Immature natural killer cell (primary cell): ENCODE measurements at regions not wholly inside any gene's neighbourhood (a gene's known extent, or its start where the extent isn't known, plus 50 kb on each side); places are given as distances from the start of the nearest gene placed in this dataset.

ENCODE experiments used
- DNase-seq, 3 donors: peaks; one replicate each; pipeline ENCODE4 v3.0.0; 2022; ENCODE audit warnings: mixed read lengths in 1 of 3
- H3K27ac Mint-ChIP-seq, 6 donors: one replicate each; pipeline ENCODE4 v1.8.0; 2020; ENCODE audit warnings: mixed read lengths in 6 of 6, mild to moderate bottlenecking in 5 of 6, inconsistent platforms in 4 of 6, moderate library complexity in 3 of 6
- H3K27me3 Mint-ChIP-seq, 3 donors: one replicate each; pipeline ENCODE4 v1.8.0; 2020 to 2021; ENCODE audit warnings: low read depth in 3 of 3, mild to moderate bottlenecking in 3 of 3, mixed read lengths in 3 of 3, moderate library complexity in 3 of 3, inconsistent platforms in 1 of 3
- H3K36me3 Mint-ChIP-seq, 3 donors: one replicate each; pipeline ENCODE4 v1.8.0; 2020; ENCODE audit warnings: mixed read lengths in 3 of 3, inconsistent platforms in 2 of 3, mild to moderate bottlenecking in 2 of 3
- H3K4me1 Mint-ChIP-seq, 2 donors: one replicate each; pipeline ENCODE4 v1.8.0; 2020; ENCODE audit warnings: inconsistent platforms in 2 of 2, mild to moderate bottlenecking in 2 of 2, mixed read lengths in 2 of 2, moderate library complexity in 1 of 2
- H3K4me3 Mint-ChIP-seq, 5 donors: one replicate each; pipeline ENCODE4 v1.8.0; 2020; ENCODE audit warnings: mild to moderate bottlenecking in 5 of 5, mixed read lengths in 5 of 5, inconsistent platforms in 3 of 5, moderate library complexity in 3 of 5
- H3K9me3 Mint-ChIP-seq, 6 donors: one replicate each; pipeline ENCODE4 v1.8.0; 2020; ENCODE audit warnings: mild to moderate bottlenecking in 6 of 6, mixed read lengths in 6 of 6, inconsistent platforms in 4 of 6, moderate library complexity in 3 of 6

DNA sequence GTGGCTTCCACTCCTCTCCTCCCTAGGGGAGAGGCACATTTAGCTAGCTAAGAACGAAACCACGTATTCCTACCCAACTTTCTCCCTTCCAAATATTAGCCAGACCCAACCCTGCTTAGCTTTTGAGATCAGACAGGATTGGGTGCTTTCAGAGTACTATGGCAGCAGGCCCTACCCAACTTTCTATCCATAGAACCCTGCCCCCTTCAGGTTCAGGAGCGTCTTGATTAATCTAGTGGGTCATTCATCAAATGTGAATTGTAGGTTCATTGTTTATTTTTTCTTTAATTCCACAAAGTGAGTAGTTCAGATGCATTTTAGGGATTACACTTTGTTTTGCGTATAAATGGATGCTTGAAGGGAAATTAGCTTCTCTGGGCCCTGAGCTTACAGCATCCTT lies 188.3 kb downstream of the MIB1 start:
- H3K36me3 Mint-ChIP-seq = no peaks in the 10 kb centered on the region
- no peak for DNase-seq
- H3K27ac Mint-ChIP-seq = no peak overlapping the region
- no peaks in the 10 kb centered on the region for H3K9me3 Mint-ChIP-seq
- H3K4me1 Mint-ChIP-seq = no peaks in the 10 kb centered on the region
- H3K27me3 Mint-ChIP-seq = peaks cover 3 to 9% (median 5%) of the 10 kb centered on the region in 3 donors
- H3K4me3 Mint-ChIP-seq = no peak overlapping the region

DNA sequence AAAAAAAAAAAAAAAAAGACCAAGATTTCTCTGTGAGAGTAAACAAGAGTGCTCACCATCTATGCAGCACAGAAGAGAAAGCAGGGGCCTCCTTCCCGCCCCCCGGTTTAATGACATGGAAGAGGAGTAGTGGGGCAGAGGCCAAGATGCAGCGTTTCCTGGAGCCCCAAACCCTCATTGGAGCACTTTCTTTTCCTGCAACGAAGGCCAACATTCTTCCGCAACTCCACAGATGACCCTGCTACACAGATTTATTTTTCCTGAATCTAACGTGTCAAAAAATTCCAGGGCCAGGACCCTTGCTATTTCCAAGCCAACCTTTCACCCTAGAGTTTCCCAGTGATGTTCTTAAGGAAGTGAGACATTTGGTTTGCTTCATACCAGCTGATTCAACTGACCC lies 189.6 kb downstream of the MIB1 start:
- no peak for DNase-seq
- Mint-ChIP-seq H3K9me3 (no peaks in the 10 kb centered on the region), H3K4me3 (no peak overlapping the region), H3K4me1 (no peaks in the 10 kb centered on the region), H3K27ac (no peak overlapping the region), H3K27me3 (peaks cover 3 to 9% (median 5%) of the 10 kb centered on the region in 3 donors), H3K36me3 (no peaks in the 10 kb centered on the region)

GRCh38 chr18:21933931-21934765 lies 193.6 kb downstream of the MIB1 start:
- DNase-seq = no peak
- Mint-ChIP-seq H3K4me1 (no peaks in the 10 kb centered on the region), H3K36me3 (no peaks in the 10 kb centered on the region), H3K4me3 (no peak overlapping the region), H3K9me3 (no peaks in the 10 kb centered on the region), H3K27ac (no peak overlapping the region), H3K27me3 (peaks cover 2 to 11% (median 8%) of the 10 kb centered on the region in 3 donors)

DNA sequence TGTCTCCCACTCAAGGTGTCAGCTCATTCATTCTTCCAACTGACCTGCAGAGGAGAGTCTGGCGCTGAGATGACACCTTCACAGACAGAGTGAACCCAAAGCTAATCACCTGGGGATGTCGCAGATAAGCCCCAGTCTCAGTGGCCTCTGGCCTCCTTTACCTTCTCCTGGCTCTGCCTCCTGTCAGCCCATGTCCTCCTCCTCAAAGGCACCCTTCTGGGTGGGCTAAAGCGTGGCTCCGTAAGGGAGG lies 194.1 kb downstream of the MIB1 start:
- no peak overlapping the region for H3K27ac Mint-ChIP-seq
- DNase-seq = no peak
- no peak overlapping the region for H3K4me3 Mint-ChIP-seq
- no peaks in the 10 kb centered on the region for H3K9me3 Mint-ChIP-seq
- H3K27me3 Mint-ChIP-seq = peaks cover 2 to 8% (median 8%) of the 10 kb centered on the region in 3 donors
- no peaks in the 10 kb centered on the region for H3K4me1 Mint-ChIP-seq
- no peaks in the 10 kb centered on the region for H3K36me3 Mint-ChIP-seq

GRCh38 chr18:21943456-21943855 lies 202.9 kb downstream of the MIB1 start:
- no peaks in the 10 kb centered on the region for H3K4me1 Mint-ChIP-seq
- DNase-seq = no peak
- no peak overlapping the region for H3K27ac Mint-ChIP-seq
- H3K9me3 Mint-ChIP-seq = peaks cover 0 to 3% (median 0%) of the 10 kb centered on the region in 6 donors
- H3K27me3 Mint-ChIP-seq = peaks cover 0 to 4% (median 3%) of the 10 kb centered on the region in 3 donors
- H3K4me3 Mint-ChIP-seq = no peak overlapping the region
- H3K36me3 Mint-ChIP-seq = no peaks in the 10 kb centered on the region

- Mint-ChIP-seq H3K27ac (no peak overlapping the region), H3K9me3 (peaks cover 0 to 3% (median 0%) of the 10 kb centered on the region in 6 donors), H3K27me3 (peaks cover 6 to 16% (median 7%) of the 10 kb centered on the region in 3 donors), H3K4me1 (no peaks in the 10 kb centered on the region), H3K36me3 (no peaks in the 10 kb centered on the region), H3K4me3 (no peak overlapping the region)
- DNase-seq = no peak
These were observed 208.9 kb downstream of the MIB1 start for GRCh38 chr18:21949326-21950015.

DNA sequence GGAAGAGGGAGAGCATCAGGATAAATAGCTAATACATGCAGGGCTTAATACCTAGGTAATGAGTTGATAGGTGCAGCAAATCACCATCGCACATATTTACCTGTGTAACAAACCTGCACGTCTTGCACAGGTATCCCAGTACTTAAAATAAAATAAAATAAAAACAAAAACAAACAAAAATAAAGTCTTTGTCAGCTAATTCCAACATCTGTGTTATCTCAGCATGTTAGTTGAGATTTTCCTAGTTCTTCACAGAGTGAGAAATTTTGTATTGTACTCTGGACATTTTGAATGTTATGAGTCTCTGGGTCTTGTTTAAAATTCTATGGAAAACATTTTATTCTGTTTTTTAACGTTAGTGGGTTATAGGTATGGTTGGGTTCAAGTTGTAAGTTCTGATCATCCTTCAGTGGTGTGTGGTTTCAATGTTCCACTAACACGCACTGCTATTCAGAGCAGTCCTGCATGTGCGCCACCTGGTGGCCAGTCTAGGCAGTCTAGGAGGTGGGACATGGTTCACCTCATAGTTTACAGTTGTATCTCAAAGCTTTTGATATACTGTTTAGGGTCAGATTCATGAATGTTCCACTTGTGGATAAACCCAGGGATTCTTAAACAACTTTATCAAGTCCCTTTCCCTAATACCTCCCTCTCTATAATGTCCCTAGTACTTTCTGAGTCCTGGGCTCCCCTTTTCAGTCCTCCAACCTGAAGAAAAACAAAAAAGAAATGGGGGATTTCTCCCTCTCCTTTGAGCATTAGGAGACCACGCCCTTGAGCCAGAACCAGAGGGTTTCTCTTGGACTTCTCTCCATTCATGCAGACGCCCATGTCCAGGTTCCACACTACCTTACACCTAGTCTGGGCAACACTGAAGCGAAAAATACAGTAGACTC lies 213.4 kb upstream of the GATA6 start:
- Mint-ChIP-seq H3K27ac (no peak overlapping the region), H3K27me3 (peaks cover 5 to 15% (median 10%) of the 10 kb centered on the region in 3 donors)

DNA sequence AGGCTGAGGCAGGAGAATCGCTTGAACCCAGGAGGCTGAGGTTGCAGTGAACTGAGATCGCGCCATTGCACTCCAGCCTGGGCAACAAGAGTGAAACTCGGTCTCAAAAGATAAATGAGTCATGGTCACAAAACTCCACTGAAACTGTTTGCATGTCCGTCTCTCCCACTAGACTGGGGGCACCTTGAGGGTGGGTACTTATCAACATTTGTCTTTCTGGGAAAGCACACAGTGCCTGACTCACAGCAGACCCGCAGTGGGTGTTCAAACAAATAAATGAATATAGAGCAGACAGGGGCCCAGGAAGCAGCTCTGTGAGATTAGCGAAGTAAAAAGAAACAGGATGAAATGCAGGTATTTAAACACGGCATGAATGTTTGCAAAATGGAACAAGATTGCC lies 211.1 kb upstream of the GATA6 start:
- no peak overlapping the region for H3K27ac Mint-ChIP-seq
- no peaks in the 10 kb centered on the region for H3K36me3 Mint-ChIP-seq
- peaks cover 7 to 12% (median 9%) of the 10 kb centered on the region in 3 donors for H3K27me3 Mint-ChIP-seq
- no peak for DNase-seq
- H3K4me3 Mint-ChIP-seq = no peak overlapping the region
- H3K4me1 Mint-ChIP-seq = no peaks in the 10 kb centered on the region
- H3K9me3 Mint-ChIP-seq = no peaks in the 10 kb centered on the region

More for the DNA sequence above, 213.4 kb upstream of the GATA6 start:
- no peaks in the 10 kb centered on the region for H3K36me3 Mint-ChIP-seq
- H3K4me3 Mint-ChIP-seq = no peak overlapping the region
- no peaks in the 10 kb centered on the region for H3K4me1 Mint-ChIP-seq
- no peaks in the 10 kb centered on the region for H3K9me3 Mint-ChIP-seq
- peak; percentile 48 to 65 (median 55) for DNase-seq

DNA sequence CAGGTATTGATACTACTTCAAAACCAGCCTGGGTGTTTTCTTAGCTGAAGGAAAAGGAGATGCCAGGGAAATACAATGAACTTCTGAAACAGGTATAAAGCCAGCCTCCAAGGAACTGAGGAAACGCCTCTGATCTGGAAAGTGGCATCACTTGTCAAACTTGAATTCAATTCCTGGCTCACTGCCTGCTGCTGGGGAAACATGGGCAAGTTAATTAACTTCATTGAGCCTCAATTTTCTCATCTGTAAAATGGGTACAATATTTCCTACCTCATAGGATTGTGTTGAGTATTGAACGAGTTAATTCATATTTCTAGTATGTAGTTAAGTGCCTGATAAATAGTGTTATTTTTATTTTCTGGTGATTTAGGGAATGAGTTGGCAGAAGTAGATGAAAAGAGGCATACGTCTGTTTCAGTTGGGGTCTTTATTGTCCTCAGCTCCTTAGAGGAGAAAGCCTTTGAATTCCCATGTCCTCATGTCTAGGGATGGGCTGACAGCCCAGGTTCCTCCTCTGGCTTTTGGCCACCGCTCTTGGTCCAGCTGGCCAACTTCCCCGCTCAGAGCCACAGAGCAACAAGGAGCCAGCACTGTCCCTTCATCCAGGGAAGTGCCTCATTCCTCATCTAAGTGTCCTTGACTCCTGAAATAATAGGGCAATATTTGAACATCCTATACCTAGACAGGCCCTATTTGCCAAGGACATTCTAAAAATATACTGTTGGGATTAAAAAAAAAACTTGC lies 210.5 kb upstream of the GATA6 start:
- no peak overlapping the region for H3K4me3 Mint-ChIP-seq
- H3K4me1 Mint-ChIP-seq = no peaks in the 10 kb centered on the region
- H3K36me3 Mint-ChIP-seq = no peaks in the 10 kb centered on the region
- no peak overlapping the region for H3K27ac Mint-ChIP-seq
- H3K9me3 Mint-ChIP-seq = no peaks in the 10 kb centered on the region
- peaks cover 6 to 12% (median 11%) of the 10 kb centered on the region in 3 donors for H3K27me3 Mint-ChIP-seq
- DNase-seq = no peak

DNA sequence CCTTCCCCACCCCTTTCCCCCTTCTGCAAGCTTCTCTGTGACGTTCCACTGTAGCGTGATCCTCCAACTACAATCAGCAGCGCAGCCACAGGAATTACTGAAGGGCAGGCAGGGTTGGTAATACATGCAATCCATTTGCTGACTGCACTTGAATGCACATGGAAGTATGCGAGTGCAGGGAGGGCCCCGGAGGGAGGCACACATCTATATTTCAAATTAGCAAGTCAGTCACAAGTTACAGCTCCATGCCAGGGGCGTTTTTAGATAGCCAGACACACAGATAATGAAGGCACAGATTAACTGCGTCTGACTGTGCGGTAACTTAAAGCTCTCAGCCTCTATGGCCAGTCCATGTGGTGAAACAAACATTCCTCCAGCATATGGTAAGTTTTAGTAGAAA lies 209.2 kb upstream of the GATA6 start:
- no peak for DNase-seq
- Mint-ChIP-seq H3K4me1 (no peaks in the 10 kb centered on the region), H3K4me3 (no peak overlapping the region), H3K9me3 (no peaks in the 10 kb centered on the region), H3K27ac (no peak overlapping the region), H3K27me3 (peaks cover 4 to 10% (median 8%) of the 10 kb centered on the region in 3 donors), H3K36me3 (no peaks in the 10 kb centered on the region)

DNA sequence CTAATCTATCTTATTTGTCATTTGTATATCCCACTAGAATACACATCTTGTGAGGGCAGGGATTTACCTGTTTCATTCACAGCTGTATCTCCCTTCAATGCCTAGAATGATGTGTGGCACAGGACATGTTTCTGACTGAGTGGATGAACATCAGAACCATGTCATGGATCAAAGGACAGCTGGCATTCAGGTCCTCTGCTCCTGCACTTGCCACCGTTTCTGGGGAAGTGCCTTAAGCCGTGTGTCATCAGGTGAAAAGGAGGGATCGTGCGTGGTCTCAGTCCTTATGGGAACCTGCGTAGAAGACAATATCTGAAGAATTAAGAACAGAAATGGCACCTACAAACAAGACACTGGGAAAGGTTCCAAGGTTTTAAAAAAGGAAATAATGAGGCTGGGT lies 206.1 kb upstream of the GATA6 start:
- Mint-ChIP-seq H3K36me3 (no peaks in the 10 kb centered on the region), H3K27ac (no peak overlapping the region), H3K27me3 (peaks cover 4 to 10% (median 4%) of the 10 kb centered on the region in 3 donors), H3K9me3 (no peaks in the 10 kb centered on the region), H3K4me1 (no peaks in the 10 kb centered on the region), H3K4me3 (no peak overlapping the region)
- no peak for DNase-seq

- H3K4me3 Mint-ChIP-seq = no peak overlapping the region
- H3K27ac Mint-ChIP-seq = no peak overlapping the region
- DNase-seq = no peak
- H3K27me3 Mint-ChIP-seq = peaks cover 2 to 9% (median 3%) of the 10 kb centered on the region in 3 donors
- no peaks in the 10 kb centered on the region for H3K36me3 Mint-ChIP-seq
- H3K9me3 Mint-ChIP-seq = no peaks in the 10 kb centered on the region
- H3K4me1 Mint-ChIP-seq = no peaks in the 10 kb centered on the region
These were observed 201.1 kb upstream of the GATA6 start for GRCh38 chr18:21968338-21968737.

DNA sequence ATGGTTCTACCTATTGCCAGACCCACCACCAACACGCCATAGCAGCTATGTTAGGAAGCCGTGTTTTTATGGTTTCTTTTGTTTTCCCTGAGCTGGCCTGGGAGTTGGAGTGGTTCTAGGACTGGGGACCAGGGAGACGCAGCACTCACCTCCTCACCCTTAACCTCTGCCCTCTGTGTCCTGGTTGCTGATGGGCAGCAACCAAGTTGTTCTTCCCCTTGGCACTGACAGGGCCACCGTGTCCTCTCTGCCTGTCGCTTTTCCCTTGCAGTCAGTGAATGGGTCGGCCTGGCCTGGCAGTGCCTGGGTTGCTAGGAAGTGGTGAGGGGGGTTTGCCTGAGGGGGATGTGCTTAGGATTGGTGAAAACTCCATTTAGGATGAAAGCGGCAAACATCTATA lies 197.1 kb upstream of the GATA6 start:
- H3K4me3 Mint-ChIP-seq = no peak overlapping the region
- no peaks in the 10 kb centered on the region for H3K9me3 Mint-ChIP-seq
- DNase-seq = no peak
- no peaks in the 10 kb centered on the region for H3K4me1 Mint-ChIP-seq
- H3K36me3 Mint-ChIP-seq = no peaks in the 10 kb centered on the region
- H3K27me3 Mint-ChIP-seq = peaks cover 2 to 6% (median 3%) of the 10 kb centered on the region in 3 donors
- no peak overlapping the region for H3K27ac Mint-ChIP-seq
